Cerebellar cortex (tissue), 1 donor: ENCODE measurements at regions not wholly inside any gene's neighbourhood (a gene's known extent, or its start where the extent isn't known, plus 50 kb on each side); places are given as distances from the start of the nearest gene placed in this dataset.
"Not testable (repeated sequence)": the region's sequence is repeated elsewhere in the genome, so short reads cannot be mapped to it uniquely, and the experiment has no call there.

Source experiments
- DNase-seq: peaks from one replicate; pipeline ENCODE4 v3.0.0-alpha.2; 2015; ENCODE audit warnings: low spot score

GRCh38 chr4:9110700-9111099 lies 59.5 kb upstream of the FAM90A26 start:
- not testable (repeated sequence) for DNase-seq

GRCh38 chr4:9103148-9103524 lies 67.1 kb upstream of the FAM90A26 start:
- DNase-seq: not testable (repeated sequence)

DNA sequence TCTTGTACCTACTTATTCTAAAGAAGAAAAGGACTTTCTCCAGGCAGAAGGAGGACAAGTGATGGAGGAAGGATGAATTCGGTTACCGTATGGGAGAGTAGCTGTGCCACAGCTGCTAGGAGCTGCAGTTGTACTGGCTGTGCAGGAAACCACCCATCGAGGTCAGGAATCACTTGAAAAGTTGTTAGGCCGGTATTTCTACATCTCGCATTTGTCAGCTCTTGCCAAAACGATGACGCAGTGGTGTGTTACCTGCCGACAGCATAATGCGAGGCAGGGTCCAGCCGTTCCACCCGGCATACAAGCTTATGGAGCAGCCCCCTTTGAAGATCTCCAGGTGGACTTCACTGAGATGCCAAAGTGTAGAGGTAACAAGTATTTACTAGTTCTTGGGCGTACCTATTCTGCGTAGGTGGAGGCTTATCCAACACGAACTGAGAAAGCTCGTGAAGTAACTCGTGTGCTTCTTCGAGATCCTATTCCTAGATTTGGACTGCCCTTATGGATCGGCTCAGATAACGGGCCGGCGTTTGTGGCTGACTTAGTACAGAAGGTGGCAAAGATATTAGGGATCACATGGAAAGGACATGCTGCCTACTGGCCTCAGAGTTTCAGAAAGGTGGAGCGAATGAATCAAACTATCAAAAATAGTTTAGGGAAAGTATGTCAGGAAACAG lies 67.6 kb upstream of the FAM90A26 start:
- DNase-seq: not testable (repeated sequence)

DNA sequence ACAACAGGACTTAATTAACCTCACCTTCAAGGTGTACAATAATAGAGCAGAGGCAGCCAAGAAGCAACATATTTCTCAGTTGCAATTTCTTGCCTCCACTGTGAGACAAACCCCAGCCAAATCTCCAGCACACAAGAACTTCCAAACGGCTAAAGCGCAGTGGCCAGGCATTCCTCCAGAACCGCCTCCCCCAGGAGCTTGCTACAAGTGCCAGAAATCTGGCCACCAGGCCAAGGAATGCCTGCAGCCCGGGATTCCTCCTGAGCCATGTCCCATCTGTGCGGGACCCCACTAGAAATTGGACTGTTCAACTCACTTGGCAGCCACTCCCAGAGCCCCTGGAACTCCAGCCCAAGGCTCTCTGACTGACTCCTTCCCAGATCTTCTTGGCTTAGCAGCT lies 73.9 kb upstream of the FAM90A26 start:
- DNase-seq: not testable (repeated sequence)

- DNase-seq: not testable (repeated sequence)
Measured at GRCh38 chr4:9078796-9079195, 91.4 kb upstream of the FAM90A26 start.

DNA sequence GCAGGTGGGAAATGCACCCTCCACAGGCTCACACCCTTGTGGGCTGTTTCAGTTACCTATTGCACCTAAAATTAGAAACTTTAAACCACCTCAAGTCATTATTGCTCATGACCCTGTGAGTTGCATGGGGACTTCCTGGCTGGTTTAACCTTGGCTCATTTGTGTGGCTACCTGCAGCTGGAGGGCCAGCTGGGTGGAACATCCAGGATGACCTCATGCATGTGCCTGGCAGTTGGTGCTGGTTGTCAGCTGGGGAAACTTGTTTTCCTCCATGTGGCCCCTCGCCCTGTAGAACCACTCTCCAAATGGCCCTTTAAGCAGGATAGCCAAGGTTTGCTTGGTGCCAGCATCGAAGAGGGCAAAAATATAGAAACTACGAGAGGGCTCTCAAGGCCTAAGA lies 93.2 kb upstream of the FAM90A26 start:
- not testable (repeated sequence) for DNase-seq

DNA sequence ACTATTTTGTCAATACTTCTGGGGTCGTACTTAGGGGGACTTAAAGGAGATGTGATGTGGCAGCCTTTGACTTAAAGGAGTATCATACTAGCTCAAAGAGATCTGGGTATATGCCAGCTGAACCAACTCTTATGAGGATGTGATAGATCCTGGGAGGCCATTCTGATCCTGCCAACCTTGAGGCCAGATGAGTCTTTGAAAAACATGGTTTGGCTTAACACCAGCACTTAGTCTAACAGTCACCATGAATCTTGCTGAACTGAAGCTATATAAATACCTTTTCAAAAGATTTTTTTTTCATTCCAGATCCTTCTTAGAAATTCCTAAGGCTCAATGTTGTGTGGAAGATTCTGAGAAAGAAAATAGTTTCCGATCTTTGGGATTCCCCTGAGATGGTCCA lies 93.7 kb upstream of the FAM90A26 start:
- DNase-seq: not testable (repeated sequence)

DNA sequence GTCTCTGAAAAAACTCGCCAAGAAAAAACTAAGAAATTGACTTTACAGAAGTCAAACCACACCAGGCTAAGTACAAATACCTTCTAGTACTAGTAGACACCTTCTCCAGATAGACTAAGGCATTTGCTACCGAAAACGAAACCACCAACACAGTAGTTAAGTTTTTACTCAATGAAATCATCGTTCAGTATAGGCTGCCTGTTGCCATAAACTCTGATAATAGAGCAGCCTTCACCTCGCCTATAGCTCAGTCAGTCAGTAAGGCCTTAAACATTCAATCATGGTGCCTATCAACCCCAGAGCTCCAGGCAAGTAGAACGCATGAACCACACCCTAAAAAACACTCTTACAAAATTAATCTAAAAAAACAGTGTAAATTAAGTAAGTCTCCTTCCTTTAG lies 96.8 kb upstream of the FAM90A26 start:
- DNase-seq: not testable (repeated sequence)

DNA sequence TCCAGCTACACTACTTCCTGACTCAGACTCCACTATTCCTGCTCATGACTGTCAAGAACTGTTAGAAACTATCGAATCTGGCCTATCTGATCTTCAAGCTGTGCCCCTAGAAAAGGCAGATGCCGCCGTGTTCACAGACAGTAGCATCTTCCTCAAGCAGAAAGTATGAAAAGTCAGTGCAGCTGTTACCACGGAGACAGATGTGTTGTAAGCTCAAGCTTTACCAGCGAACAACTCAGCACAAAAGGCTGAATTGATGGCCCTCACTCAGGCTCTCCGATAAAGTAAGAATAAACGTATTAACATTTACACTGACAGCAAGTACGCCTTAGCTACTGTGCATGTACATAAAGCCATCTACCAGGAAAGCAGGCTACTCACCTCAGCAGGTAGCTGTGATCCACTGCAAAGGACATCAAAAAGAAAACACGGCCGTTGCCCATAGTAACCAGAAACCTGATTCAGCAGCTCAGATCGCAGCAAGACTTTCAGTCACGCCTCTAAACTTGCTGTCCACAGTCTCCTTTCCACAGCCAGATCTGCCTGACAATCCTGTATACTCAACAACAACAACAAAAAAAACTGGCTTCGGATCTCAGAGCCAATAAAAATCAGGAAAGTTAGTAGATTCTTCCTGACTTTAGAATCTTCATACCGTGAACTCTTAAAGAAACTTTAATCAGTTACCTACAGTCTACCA lies 97.5 kb upstream of the FAM90A26 start:
- DNase-seq: not testable (repeated sequence)

GRCh38 chr4:9067923-9068322 lies 102.3 kb upstream of the FAM90A26 start:
- DNase-seq: not testable (repeated sequence)

GRCh38 chr4:9063612-9064011 lies 106.6 kb upstream of the FAM90A26 start:
- not testable (repeated sequence) for DNase-seq

DNA sequence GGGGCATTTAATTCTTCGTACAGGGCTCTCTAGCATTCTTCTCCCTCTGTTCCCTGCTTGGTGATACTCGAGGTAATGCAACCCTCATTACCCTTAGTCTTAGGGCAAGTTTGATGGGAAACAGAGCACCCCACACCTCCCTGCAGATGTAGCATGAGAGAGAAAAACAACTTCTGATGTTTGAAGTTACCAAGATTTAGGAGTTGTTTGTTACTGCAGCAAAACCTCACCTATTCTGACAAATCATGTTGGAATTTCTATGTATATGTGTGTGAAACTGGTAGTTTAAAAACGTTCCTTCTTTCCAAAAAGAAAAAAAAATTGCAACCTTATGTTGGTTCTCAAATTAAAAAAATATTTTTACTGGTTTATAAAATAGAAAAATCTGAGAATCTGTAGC lies 145.3 kb upstream of the FAM90A26 start:
- not testable (repeated sequence) for DNase-seq

GRCh38 chr4:9009792-9010191 lies 138.2 kb upstream of the HMX1 start:
- not testable (repeated sequence) for DNase-seq

DNA sequence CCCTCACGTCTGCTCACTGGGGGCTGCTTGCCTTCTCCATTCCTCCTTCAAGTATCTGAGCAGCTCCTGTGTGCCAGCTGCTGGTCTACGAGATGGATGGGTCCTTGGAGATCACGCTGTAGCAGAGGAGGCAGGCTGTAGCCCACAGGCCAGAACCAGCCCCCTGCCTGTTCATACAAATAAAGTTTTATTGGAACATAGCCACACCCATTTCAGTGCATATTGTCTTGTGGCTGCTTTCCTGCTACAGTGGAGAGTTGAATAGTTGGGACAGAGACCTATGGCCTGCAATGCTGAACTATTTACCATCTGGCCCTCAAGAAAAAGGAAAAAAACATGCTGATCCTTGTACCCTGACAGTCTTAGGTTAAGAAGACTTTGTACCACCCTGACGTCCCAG lies 136.8 kb upstream of the HMX1 start:
- not testable (repeated sequence) for DNase-seq

GRCh38 chr4:9001153-9001552 lies 129.5 kb upstream of the HMX1 start:
- DNase-seq: not testable (repeated sequence)

DNA sequence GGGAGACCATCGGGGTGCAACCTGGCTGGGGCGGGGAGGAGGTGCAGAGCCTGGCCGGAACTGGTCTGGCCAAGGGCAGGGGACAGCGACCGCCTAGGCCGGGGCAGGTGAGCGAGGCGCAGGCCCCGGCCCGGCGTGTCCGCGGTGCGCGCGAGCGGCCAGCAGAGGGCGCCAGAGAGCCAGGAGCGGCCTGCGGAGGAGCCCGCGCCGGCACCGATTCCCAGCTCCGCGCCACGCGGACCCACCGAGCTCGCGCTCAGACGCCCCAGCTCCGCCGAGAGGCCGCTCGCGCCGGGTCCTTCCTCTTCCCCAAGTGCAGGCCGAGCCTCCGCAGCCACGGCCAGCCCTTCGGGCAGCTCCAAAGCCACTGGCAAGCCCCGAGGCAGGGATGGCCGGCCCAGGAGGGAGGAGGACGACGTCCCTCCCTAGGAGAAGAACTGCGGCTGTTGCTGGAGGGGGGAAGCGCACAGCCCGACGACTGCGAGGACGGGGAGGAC lies 128.9 kb upstream of the HMX1 start:
- peak; percentile 3 for DNase-seq

DNA sequence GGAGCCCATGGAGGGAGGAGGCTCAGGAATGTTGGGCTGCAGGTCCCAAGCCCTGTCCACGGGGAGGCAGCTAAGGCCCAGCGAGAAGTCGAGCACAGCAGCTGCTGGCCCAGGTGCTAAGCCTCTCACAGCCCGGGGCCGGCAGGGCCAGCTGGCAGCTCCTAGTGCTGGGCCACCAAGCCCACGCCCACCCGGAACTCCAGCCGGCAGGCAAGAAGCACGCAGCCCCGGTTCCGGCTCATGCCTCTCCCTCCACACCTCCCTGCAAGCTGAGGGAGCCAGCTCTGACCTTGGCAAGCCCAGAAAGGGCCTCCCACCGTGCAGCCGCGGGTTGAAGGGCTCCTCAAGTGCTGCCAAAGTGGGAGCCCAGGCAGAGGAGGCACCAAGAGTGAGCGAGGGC lies 121.3 kb upstream of the HMX1 start:
- not testable (repeated sequence) for DNase-seq

DNA sequence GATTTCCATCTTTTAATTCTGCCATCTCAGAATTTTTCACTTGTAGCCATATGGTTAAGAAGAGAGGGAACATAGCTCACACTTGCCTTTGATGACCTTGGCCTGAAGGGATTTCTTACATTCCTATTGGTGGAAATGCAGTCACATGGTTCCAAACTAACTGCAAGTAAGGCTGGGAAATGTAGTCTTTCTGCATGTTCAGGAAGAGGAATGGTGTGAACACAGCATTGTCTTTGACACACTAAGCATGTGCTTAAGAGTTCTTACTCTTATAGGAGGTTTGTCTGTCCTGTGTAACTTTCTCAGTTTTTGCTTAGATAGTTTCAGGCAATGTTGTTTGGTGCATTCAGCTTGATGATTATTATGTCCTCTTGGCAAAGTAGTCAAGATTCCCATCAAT lies 119.8 kb upstream of the HMX1 start:
- not testable (repeated sequence) for DNase-seq

DNA sequence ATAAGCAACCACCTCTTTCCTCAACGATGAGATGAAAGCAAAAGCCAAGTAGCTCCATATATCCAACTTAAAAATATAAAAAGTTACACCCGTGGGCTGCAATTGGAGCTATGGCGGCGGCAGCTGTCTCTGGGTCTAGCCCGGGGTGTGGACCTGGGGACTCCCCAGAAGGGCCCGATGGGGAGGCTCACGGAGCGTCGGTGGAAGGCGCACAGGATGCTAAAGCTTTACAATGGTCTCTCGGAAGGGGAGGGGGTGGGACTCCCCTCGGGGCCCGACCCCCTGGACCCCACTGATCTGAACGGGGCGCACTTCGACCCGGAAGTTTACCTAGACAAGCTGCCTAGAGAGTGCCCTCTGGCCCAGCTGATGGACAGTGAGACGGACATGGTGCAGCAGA lies 118.7 kb upstream of the HMX1 start:
- not testable (repeated sequence) for DNase-seq

- not testable (repeated sequence) for DNase-seq
Measured at GRCh38 chr4:8985786-8986185, 114.1 kb upstream of the HMX1 start.

DNA sequence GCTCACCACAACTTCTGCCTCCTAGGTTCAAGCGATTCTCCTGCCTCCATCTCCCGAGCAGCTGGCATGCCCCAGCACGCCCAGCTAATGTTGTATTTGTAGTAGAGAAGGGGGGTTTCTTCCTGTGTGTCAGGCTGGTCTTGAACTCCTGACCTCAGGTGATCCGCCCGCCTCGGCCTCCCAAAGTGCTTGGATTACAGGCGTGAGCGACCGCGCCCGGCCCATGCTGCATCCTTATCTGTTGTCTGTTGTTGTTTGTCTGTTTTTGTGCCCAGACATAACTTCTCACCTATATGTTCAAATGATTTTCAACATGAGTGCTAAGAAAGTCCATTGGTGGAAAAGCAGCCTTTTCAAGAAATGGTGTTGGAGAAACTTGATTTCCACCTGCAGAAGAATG lies 113.0 kb upstream of the HMX1 start:
- DNase-seq: not testable (repeated sequence)

DNA sequence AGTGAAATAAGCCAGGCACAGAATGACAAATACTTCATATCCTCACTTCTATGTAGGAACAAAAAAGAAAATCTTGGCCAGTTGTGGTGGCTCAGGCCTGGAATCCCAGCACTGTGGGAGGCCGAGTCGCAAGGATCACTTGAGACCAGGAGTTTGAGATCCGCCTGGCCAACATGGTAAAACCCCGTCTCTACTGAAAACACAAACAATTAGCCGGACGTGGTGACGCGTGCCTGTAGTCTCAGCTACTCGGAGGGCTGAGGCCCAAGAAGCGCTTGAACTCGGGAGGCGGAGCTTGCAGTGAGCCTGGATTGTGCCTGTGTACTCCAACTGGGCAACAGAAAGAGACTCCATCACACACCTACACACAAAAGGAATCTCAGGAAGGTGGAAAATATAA lies 112.3 kb upstream of the HMX1 start:
- not testable (repeated sequence) for DNase-seq

DNA sequence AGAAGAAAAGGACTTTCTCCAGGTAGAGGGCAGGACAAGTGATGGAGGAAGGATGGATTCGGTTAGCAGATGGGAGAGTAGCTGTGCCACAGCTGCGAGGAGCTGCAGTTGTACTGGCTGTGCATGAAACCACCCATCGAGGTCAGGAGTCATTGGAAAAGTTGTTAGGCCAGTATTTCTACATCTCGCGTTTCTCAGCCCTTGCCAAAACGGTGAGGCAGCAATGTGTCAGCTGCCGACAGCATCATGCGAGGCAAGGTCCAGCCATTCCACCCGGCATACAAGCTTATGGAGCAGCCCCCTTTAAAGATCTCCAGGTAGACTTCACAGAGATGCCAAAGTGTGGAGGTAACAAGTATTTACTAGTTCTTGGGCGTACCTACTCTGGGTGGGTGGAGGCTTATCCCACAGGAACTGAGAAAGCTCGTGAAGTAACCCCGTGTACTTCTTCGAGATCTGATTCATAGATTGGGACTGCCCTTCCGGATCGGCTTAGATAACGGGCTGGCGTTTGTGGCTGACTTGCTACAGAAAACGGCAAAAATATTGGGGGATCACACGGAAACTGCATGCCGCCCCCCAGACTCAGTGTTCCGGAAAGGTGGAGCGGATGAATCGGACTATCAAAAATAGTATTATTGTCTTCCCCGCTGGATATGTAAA lies 105.0 kb upstream of the HMX1 start:
- not testable (repeated sequence) for DNase-seq
